ENCODE measurements at regions not wholly inside any gene's neighbourhood (a gene's known extent, or its start where the extent isn't known, plus 50 kb on each side); places are given as distances from the start of the nearest gene placed in this dataset.

- no peak for TF ChIP-seq CTCF (conservative IDR thresholded peaks at IDR 0.05; ENCODE audit: low read depth in 2 of 2)
- no peak for TF ChIP-seq REST (IDR thresholded peaks at IDR 0.05; ENCODE audit: unreplicated experiment)
- TF ChIP-seq ZNF331 (CRISPR knock-in tag; IDR thresholded peaks at IDR 0.05; ENCODE audit: low read depth), result no peak
- no peak for TF ChIP-seq POLR2AphosphoS5 (IDR thresholded peaks at IDR 0.05; ENCODE audit: low read depth)
Measured at GRCh38 chr17:52227926-52228325, 69.4 kb upstream of the CA10 start.

All from GM23338 (cell line).